Cardiac muscle cell (in vitro differentiated cells and primary cell): ENCODE measurements at regions not wholly inside any gene's neighbourhood (a gene's known extent, or its start where the extent isn't known, plus 50 kb on each side); places are given as distances from the start of the nearest gene placed in this dataset.
A peak's percentile ranks its signal among the peaks of the same experiment; 100 is the strongest.

Experiments used
- DNase-seq, 2 donors: peaks; one replicate each; pipeline versions ENCODE4 v3.0.0 to v3.0.0-alpha.2; 2010 to 2017; ENCODE audit warnings: low read depth in 1 of 2, low spot score in 1 of 2
- H3K27ac ChIP-seq: fragments of 200-600 bp; sonication (generic); 2 replicates; pipeline ENCODE4 v1.5.1; 2016
- H3K27me3 ChIP-seq: fragments of 200-600 bp; sonication (generic); 2 replicates; pipeline ENCODE4 v1.6.0; 2016; ENCODE audit warnings: control low read depth
- H3K36me3 ChIP-seq: fragments of 200-600 bp; sonication (generic); 2 replicates; pipeline ENCODE4 v1.5.1; 2016; ENCODE audit warnings: control low read depth
- H3K4me1 ChIP-seq: fragments of 200-600 bp; sonication (generic); 2 replicates; pipeline ENCODE4 v1.8.1; 2017; ENCODE audit warnings: low read depth, mild to moderate bottlenecking, mixed run types
- H3K4me3 ChIP-seq: fragments of 200-600 bp; sonication (generic); 2 replicates; pipeline ENCODE4 v1.5.1; 2016; ENCODE audit warnings: mild to moderate bottlenecking
- H3K9me3 ChIP-seq: fragments of 200-600 bp; sonication (generic); 2 replicates; pipeline ENCODE4 v1.5.1; 2017; ENCODE audit warnings: low read depth, mild to moderate bottlenecking, control low read depth
- CTCF ChIP-seq: IDR thresholded peaks from 2 replicates; pipeline ENCODE4 v1.5.1; 2012; ENCODE audit warnings: low read depth, mild to moderate bottlenecking, low read length

GRCh38 chr14:98900798-98901197, 371.2 kb downstream of the BCL11B start:
- no peak for TF ChIP-seq CTCF
- no peaks in the 10 kb centered on the region for H3K9me3 ChIP-seq
- H3K27me3 ChIP-seq: no peaks in the 10 kb centered on the region
- H3K4me3 ChIP-seq: no peak overlapping the region
- H3K36me3 ChIP-seq: no peaks in the 10 kb centered on the region
- no peak overlapping the region for H3K27ac ChIP-seq
- no peak for DNase-seq
- H3K4me1 ChIP-seq: no peaks in the 10 kb centered on the region

DNA sequence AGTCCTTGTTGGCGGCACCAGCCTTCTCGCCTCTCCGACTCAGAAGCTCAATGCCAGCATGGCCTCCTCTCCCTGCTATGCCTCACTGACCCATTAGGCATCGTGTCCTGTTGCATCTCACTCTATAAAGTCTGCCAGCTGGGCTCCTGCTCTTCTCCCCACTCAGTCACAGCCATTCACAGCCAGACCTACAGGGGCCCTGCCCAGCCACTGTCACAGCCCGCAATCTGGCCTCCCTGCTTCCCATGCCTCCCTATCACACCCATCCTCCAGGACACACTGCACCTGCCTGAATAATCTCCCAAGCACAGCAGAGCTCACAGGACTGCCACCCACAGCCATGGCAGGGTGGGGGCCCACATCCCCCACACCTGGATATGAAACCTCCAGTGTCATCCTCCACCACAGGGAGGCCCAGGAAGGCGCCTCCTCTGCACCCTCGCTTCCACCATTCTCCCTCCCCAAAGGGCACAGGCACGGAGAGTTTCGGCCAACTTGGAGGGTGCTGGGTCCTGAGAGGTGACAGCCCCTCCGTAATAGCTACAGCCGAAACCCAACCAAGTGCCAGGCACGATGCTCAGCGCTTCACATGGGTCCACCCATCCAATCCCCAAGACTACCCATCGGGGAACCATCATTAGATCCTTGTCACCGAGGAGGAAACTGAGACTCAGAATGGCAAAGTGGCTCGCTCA, 370.3 kb downstream of the BCL11B start:
- no peaks in the 10 kb centered on the region for H3K36me3 ChIP-seq
- no peaks in the 10 kb centered on the region for H3K9me3 ChIP-seq
- no peak for DNase-seq
- no peaks in the 10 kb centered on the region for H3K27me3 ChIP-seq
- no peak overlapping the region for H3K27ac ChIP-seq
- H3K4me1 ChIP-seq: peaks cover 4% of the 10 kb centered on the region
- no peak for TF ChIP-seq CTCF
- no peak overlapping the region for H3K4me3 ChIP-seq

DNA sequence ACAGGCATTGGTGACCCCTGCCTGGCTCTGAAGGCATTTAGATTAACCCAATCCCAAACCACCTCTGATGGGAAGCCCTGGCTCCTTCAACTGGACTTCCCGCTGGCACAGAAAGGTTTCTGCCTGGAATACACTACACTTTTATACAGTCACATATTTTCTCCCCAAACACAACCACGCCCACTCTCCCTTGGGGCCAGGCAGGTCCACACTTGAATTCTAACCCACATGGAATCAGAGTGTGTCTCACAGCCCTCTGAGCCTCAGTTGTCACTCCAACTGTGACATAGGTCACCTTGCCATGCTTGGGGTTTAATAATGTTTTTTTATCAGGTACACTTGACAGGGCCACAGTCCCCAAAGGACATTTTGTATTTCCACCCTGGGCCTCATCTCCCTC, 368.6 kb downstream of the BCL11B start:
- TF ChIP-seq CTCF: no peak
- Histone ChIP-seq H3K4me1 (peaks cover 4% of the 10 kb centered on the region), H3K9me3 (no peaks in the 10 kb centered on the region), H3K4me3 (no peak overlapping the region), H3K27me3 (no peaks in the 10 kb centered on the region), H3K27ac (no peak overlapping the region), H3K36me3 (no peaks in the 10 kb centered on the region)
- no peak for DNase-seq

DNA sequence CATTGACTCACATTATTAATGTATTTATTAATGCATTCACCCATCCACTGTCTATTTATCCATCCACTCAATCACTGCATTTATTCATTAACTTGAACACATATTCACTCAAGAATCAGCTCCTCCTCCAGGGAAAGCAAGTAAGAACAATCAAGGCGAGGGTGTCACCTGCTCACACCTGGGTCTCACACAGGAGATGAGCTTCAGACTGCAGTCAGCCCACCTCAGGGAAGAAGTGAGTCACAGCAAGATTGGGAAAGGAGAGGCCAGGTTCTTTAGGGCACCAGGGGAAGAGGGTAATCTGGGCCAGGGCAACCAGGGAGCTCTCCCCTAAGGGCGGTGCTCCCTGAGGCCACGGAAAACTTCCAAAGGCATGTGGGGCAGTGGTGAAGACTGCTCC, 367.3 kb downstream of the BCL11B start:
- no peak for DNase-seq
- Histone ChIP-seq H3K9me3 (no peaks in the 10 kb centered on the region), H3K27me3 (no peaks in the 10 kb centered on the region), H3K36me3 (no peaks in the 10 kb centered on the region), H3K4me3 (no peak overlapping the region), H3K27ac (no peak overlapping the region), H3K4me1 (peaks cover 4% of the 10 kb centered on the region)
- TF ChIP-seq CTCF: no peak

DNA sequence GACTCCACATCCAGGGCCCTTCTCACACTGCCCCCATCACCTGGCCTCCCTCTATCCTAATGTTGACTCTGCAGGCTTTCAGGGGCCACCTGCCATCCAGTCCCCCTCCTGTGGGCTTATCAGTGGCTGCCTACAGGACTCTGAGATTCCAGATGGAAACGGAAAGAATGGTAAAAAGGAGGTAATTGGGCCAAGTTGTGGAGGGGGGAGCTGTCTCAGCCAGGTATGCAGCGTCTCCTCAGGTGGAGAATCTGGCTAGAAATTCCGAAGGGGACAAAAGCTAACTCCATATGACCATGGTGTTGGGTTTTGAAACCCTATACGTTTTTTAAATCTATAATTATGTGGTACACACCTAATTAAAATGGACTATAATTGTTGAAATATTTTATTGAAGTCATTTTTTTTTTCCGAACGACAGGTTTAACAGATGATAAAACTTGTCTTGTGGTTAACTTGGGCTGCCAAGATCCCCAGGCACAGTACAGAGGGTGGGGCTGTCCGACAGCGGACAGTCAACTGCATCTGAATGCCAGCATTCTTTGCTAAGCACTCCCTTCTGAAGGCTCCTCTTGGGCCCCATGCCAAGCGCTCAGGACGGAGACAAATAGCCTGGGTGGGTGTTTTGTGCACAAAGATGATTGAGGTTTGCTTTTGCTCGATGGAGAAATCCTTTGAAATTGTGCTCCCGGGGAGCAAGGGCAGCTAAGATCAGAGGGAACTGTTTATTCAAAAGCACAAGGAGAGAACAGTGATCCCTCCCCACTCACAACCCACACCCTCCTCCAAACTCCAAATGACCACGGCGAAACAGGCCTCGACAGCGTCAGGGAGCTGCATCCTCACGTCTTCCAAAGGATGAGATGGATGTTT, 365.6 kb downstream of the BCL11B start:
- Histone ChIP-seq H3K9me3 (no peaks in the 10 kb centered on the region), H3K36me3 (no peaks in the 10 kb centered on the region), H3K4me1 (peaks cover 4% of the 10 kb centered on the region), H3K27me3 (no peaks in the 10 kb centered on the region), H3K27ac (no peak overlapping the region), H3K4me3 (no peak overlapping the region)
- peak; percentile 10 to 28 for DNase-seq
- no peak for TF ChIP-seq CTCF
